T47D (cell line): ENCODE measurements at regions not wholly inside any gene's neighbourhood (a gene's known extent, or its start where the extent isn't known, plus 50 kb on each side); places are given as distances from the start of the nearest gene placed in this dataset.

Experiments
- DNase-seq, 2 experiments: peaks; one replicate each; pipeline versions ENCODE4 v3.0.0 to v3.0.0-alpha.2; 2011 to 2012; ENCODE audit warnings: low read depth in 1 of 2, low spot score in 1 of 2
- JUND ChIP-seq: IDR thresholded peaks from 2 replicates; pipeline ENCODE4 v1.6.1; 2012; ENCODE audit warnings: low read depth
- in situ Hi-C: cut with HindIII; loops from 2 replicates; pipeline ENCODE4 v1.10.0; 2016; ENCODE audit warnings: low sequenced_read_pairs, low pct_unique_long_range_greater_than_20kb

DNA sequence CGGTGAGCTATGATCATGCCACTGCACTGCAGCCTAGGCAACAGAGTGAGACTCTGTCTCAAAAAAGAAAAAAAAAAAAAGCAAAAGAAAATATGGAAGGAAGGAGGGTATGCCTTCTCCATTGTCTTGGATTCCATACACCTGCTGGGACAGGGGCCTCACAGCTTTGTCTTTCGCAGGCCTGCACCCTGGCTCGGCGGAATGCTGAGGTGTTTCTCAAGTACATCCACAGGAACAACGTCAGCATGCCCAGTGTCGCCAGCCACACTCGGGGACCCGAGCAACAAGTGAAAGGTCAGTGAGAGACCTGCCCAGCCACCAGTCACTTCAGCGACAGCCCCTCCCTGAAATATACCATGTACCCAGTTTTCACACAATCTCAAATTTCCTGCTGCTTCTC is 288.5 kb upstream of the UMPS start:
- DNase-seq, result no peak
- no peak for TF ChIP-seq JUND
- in situ Hi-C loops, result no loop called here

DNA sequence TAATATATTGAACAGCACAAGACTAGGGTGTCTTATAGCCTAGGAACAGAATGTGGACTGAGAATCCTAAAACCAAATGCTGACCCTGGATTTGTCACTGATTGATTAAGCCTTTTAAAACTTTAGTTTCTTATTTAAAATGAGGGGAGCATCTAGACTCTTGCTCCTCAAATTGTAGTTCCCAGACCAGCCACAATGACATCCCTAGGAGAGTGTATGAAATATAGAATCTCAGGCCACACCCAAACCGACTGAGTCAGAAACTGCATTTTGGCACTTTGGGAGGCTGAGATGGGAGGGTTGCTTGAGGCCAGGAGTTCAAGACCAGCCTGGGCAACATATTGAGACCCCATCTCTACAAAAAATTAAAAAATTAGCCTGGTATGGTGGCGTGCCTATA is 287.8 kb upstream of the UMPS start:
- TF ChIP-seq JUND, result no peak
- DNase-seq, result no peak
- in situ Hi-C loops, result no loop called here

DNA sequence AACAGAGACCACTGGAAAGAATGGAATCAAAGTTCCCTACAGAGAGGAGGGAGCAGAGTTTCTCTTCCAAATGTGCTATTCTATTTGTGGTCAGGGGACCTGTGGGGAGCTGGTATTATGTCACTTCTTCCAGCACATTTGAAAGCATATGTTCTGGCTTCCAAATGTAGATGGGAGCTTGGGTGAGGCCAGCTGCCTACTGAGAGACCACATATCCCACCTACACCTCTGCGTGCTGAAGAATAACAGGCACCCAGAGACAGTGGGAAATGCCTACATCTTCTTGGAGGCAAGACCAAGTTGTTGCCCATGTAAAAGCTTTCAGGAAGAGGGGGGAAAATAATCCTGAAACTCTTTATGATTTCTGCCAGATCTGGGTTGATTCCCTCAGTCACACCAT is 286.8 kb upstream of the UMPS start:
- in situ Hi-C loops, result no loop called here
- no peak for DNase-seq
- no peak for TF ChIP-seq JUND

DNA sequence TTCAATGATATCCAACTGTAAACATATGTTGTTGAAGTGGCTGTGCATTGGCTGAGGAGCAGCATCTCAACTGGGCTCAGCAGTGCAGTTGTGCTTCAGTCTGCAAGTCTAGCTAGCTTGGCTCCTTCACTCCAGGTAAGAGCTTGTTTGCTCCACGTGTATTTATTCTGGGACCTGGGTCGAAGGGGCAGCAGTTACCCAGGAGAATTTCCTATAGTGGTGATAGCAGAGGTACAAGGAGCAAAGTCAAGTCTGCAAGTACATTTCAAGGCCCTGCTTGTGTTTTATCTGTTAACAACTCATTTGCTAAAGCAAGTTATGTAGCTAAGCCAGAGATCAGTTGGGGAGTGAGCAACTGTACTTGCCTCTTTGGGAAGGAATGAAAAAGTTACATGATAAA is 286.2 kb upstream of the UMPS start:
- TF ChIP-seq JUND, result no peak
- in situ Hi-C loops, result no loop called here
- DNase-seq, result no peak

DNA sequence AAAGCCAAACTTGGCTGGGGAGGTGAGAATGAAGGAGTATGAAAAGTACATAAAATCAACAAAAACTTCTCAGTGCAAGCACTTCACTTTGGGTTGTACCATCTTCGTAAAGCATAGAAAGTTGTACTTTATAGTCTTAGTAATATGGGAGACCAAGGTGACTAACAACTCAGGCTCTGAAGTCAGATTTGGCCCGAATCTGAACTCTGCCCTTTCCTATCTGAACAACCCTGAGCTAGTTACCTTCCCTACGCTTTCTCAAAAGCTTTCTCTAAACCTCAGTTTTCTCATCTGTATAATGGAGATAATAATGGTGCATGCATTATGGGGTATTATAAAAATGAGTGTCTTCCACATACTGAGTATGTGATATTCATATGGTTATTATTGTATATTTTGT is 285.4 kb upstream of the UMPS start:
- in situ Hi-C loops, result no loop called here
- no peak for TF ChIP-seq JUND
- no peak for DNase-seq

DNA sequence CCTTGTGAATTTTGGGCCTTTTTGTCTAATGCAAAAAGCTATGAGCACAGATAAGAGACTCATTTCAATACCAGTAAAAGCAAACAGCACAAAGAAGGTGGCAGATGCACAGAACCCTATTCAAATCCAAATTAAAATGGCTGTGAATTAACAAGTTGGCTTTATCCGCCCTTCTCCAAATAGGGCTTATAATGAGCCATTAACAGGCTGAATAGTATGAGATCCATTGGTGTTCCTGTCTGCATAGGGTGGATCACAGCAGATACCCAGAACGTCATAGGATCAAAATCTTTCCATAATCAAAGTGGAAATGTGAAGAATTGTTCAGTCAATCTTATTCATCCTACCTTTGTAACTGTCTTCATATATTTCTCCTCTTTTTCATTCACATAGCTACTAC is 282.4 kb upstream of the UMPS start:
- TF ChIP-seq JUND, result no peak
- in situ Hi-C loops, result no loop called here
- DNase-seq, result no peak

DNA sequence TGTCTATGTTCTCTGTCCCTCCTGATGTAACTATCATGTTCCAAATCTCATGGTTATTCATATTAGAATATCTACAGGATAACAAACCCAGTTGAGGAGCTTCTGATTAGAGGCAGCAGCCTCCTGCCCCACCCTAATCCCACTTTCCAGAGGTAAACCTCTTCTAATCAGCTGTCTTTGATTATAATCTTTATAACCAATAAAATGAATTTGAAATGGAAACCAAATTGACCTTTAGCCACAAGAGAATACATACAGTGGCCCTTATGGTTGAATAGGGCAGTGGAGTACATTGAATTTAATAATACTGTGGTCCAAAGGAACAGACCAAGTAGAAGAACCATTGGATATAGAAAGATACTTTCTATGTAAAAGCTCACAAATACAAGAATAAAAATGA is 281.3 kb upstream of the UMPS start:
- TF ChIP-seq JUND, result no peak
- in situ Hi-C loops, result no loop called here
- no peak for DNase-seq

DNA sequence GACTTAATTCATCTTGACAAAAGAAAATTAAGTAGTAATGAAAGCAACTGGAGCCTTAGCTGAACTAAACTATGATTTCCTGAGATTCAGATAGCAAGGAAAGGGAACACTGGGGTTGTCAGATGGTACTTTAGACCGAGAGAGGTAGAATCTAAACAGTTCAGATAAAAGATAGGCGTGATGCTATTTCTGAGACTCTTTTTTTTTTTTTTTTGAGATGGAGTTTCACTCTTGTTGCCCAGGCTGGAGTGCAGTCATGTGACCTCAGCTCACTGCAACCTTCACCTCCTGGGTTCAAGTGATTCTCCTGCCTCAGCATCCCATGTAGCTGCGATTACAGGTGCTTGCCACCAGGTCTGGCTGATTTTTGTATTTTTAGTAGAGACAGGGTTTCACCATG is 279.9 kb upstream of the UMPS start:
- TF ChIP-seq JUND, result no peak
- no peak for DNase-seq
- in situ Hi-C loops, result no loop called here

DNA sequence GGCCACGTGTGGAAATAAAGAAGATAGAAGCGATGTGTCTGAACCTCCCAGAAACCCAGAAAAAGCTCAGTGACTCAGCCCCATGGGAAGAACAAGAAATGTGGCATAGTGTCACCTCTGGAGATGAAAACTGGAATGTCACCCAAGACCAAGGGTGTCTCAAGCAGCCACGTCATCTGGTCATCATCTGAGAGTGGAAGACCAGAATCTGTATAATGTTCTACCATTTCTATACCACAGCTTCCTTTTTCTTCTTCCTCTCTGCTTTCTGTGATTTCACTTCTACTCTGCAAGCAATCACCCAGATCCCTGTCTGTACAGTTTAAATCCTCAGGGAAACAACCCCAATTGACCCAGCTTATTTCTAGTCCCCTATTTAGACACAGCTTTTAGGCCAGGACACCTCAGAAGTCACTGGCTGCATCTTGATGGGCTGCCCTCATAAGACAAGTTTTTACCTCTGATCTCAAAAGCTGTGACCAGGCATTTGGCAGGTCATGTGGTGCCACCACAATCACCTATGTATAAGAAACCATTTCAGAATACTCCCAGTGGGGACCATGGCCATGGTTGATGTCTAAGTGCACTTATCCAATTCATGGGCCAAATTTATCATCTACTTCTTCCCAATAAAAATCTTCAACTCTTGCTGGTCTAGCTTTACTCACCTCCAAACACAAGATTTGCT is 278.5 kb upstream of the UMPS start:
- in situ Hi-C loops, result no loop called here
- DNase-seq, result no peak
- TF ChIP-seq JUND, result no peak

DNA sequence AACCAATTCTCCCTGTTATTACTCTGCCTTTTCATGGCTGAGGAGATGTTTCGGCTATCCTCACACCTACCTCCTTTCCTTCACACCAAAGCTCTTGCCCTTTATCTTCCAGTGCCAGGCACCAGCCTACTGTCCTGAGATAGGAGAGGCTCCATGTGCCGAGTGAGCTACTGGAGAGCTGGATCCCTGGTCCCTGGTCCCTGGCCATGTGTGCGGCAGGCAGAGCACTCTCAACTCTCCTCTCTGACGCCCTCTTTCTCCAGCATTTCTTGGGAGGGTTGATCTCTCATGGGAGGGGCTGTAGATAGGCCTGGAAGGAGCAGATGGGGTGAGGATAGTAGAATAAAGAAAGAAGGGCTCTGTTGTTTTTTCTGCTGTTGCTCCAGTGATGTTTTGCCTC is 277.1 kb upstream of the UMPS start:
- DNase-seq, result no peak
- in situ Hi-C loops, result no loop called here
- no peak for TF ChIP-seq JUND

DNA sequence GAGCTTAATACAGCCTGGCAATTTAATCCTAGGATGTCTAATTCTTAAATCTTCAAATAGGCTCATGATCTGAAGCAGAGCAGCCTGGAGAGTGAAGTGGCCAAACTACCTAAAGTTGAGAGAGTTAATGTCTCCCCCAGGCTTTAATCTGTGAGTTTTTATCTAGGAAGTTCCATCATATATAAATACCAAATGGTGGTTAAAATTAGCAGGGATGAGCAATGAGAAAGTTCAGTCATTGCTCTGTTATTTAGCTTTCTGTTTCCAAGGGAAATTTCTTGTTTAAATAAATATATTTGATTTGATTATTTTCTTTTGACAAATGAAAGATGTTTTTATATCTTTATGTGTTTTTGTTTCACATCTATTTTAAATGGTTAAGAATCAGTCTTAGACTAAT is 274.4 kb upstream of the UMPS start:
- DNase-seq, result no peak
- no peak for TF ChIP-seq JUND
- in situ Hi-C loops, result no loop called here

DNA sequence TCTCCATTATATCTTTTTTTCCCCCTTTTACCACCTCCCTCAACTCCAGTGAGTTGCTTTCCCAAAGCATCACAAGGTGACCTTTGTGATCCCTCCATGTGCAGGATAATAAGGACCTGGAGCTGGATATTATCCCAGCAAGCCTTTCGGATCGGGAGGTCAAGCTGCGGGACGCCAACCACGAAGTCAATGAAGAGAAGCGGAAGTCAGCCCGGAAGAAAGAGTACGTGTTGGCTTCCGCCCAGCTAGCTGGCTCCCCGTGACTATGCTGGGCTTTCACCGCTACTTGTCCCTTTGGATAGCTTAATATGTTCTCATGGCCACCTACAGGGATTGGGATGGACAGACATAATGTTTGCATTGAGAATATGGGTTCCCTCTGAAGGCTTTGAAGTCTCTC is 273.7 kb upstream of the UMPS start:
- TF ChIP-seq JUND, result no peak
- in situ Hi-C loops, result no loop called here

DNA sequence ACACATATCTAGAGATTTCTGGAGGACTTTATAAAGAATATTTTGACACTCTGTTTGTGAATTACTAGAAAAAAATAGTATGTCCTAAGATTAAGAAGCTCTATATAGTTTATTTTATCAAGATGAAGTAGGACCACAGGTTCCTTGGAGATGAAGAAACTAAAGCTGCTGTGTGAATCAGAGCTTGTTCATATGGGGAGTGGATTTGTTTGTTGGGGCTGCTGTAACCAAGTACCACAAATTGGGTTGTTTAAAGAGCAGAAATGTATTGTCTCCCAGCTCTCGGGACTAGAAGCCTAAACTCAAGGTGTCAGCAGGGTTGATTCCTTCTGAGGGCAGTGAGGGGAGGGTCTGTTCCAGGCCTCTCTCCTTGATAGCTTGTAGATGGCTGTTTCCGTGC is 270.6 kb upstream of the UMPS start:
- TF ChIP-seq JUND, result no peak
- in situ Hi-C loops, result no loop called here

More for the DNA sequence above, 273.7 kb upstream of the UMPS start:
- DNase-seq, result no peak

DNA sequence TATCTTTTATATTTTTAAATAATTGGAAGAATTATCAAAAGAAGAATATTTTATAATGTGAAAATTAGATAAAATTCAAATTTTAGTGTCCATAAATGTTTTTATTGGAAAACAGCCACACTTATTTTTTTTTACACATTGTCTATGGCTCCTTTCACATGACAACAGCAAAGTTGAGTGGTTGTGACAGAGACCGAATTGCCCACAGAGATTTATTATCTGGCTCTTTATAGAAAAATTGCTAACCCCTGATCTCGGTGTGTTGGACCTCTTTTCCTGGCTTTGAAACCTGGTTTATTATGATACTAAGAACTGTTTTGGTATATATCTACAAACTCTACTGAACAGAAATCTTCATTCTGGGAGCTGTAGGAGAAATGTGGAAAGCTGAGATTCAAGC is 269.1 kb upstream of the UMPS start:
- no peak for DNase-seq
- in situ Hi-C loops, result no loop called here
- TF ChIP-seq JUND, result no peak

More for the DNA sequence above, 270.6 kb upstream of the UMPS start:
- no peak for DNase-seq
